CD4-positive, alpha-beta T cell treated with Interferon alpha-2 for 1 hour (primary cell): ENCODE measurements at regions not wholly inside any gene's neighbourhood (a gene's known extent, or its start where the extent isn't known, plus 50 kb on each side); places are given as distances from the start of the nearest gene placed in this dataset.
"Not testable (repeated sequence)": the region's sequence is repeated elsewhere in the genome, so short reads cannot be mapped to it uniquely, and the experiment has no call there.

ENCODE experiments used
- DNase-seq, 2 donors: peaks; one replicate each; pipeline ENCODE4 v3.0.0-alpha.2; 2020 to 2022

- DNase-seq: no peak
Measured at GRCh38 chr1:203999618-204000017, 73.3 kb upstream of the SOX13 start.

GRCh38 chr1:204001166-204001901 is 71.6 kb upstream of the SOX13 start:
- no peak for DNase-seq

GRCh38 chr1:204002614-204003013 is 70.3 kb upstream of the SOX13 start:
- DNase-seq: no peak

- DNase-seq: no peak
Measured at GRCh38 chr1:204003536-204003935, 69.4 kb upstream of the SOX13 start.

GRCh38 chr1:204011426-204011825 is 61.5 kb upstream of the SOX13 start:
- DNase-seq: no peak

DNA sequence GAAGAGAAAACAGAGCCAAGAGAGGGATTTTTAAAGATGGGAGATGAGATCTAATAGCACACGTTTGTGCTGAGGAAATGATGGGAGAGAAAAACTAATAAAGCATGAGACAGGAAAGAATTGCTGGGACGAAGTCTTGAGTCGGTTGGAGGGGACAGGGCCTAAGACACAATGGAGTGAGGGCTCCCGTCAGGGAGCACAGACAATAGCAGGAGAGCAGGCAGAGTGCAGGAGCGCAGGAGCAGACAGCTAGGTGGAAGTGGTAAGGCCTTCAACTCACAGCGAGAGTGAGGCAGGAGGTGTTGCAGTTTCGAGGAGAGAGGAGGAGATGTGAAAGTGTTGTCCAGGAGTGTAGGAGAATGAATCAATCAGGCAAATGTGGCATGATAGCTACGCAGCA is 59.9 kb upstream of the SOX13 start:
- no peak for DNase-seq

GRCh38 chr1:204014336-204014735 is 58.6 kb upstream of the SOX13 start:
- no peak for DNase-seq

- not testable (repeated sequence) for DNase-seq
Measured at GRCh38 chr1:204014961-204015360, 58.0 kb upstream of the SOX13 start.

- no peak for DNase-seq
Measured at GRCh38 chr1:204017032-204017431, 55.9 kb upstream of the SOX13 start.

DNA sequence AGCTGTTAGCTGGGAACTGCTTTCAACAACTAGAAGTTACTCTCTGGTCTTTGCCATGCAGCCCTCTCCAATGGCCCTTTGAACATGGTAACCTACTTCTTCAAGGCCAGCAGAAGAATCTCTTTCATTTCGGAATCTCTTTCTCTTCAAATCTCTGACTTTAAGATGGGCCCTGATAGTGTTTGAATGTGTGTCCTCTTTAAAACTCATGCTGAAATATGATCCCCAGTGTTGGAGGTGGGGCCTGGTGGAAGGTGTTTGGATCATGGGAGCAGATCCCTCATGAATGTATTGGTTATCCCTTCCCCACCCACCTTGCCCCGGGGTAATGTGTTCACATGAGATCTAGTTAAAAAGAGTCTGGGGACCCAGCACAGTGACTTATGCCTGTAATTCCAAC is 54.5 kb upstream of the SOX13 start:
- no peak for DNase-seq
